ENCODE measurements at regions not wholly inside any gene's neighbourhood (a gene's known extent, or its start where the extent isn't known, plus 50 kb on each side); places are given as distances from the start of the nearest gene placed in this dataset.

DNA sequence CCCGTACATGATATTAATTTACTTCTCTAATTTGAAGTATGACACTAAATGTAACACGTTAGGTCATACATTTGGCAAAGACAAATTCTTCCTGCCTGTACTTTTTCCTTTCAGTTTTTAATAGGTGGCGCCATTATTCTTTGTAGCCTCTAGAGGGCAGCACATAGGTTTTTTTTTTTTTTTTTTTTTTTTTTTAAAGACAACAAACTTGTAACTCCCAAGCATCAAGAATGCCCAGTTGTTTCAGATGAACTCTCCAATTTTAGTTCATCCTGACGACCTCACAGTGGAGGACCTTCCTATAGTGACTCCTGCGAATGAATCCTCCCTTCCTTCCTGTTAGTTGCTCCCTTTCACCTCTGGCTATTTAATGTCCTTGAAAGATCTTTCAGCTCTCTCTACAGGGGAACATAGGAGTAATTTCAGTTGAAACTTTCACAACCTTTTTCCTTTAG is 139.3 kb upstream of the HDAC9 start:
- FAIRE-seq: no peak

DNA sequence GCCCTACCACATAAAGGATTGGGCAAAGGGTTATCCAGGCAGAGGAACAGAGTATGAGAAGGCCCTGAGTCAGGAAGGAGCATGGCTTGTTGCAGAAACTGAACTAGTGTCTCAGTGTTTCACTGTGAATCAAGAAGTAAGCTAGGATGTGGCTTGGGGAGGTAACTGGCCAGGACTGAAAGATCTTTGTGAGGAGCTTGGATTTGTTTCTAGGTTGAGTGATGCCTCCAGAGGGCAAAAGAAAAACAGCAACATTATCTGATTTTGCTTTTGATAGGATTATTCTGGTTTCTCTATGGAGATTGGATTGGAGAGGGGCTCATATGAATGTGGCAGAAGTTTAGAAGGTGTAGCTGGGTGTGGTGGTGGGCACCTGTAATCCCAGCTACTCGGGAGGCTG is 137.9 kb upstream of the HDAC9 start:
- peak; percentile 16 for DNase-seq (ENCODE audit: low spot score)
- FAIRE-seq: peak; percentile 37

More for the DNA sequence above, 139.3 kb upstream of the HDAC9 start:
- DNase-seq (ENCODE audit: low spot score): peak; percentile 34

DNA sequence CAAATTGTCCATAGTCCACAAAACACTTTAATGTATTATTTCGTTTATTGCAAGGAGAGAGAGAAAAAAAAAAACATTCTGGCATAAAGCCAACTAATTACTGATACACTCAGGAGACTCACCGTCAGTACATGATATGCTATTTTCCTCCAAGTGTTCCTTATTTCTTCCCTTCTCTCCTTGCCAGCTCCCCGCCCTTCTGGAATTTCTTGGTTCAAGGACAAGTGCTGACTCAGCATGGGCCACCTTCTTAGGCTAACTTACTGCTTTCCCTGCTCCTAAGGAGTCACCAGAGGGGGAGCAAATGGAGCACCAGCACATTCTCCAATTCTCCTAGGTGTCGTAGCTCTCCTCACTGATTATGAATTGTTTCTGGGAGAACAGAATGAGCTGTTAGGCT is 133.8 kb upstream of the HDAC9 start:
- FAIRE-seq: no peak

DNA sequence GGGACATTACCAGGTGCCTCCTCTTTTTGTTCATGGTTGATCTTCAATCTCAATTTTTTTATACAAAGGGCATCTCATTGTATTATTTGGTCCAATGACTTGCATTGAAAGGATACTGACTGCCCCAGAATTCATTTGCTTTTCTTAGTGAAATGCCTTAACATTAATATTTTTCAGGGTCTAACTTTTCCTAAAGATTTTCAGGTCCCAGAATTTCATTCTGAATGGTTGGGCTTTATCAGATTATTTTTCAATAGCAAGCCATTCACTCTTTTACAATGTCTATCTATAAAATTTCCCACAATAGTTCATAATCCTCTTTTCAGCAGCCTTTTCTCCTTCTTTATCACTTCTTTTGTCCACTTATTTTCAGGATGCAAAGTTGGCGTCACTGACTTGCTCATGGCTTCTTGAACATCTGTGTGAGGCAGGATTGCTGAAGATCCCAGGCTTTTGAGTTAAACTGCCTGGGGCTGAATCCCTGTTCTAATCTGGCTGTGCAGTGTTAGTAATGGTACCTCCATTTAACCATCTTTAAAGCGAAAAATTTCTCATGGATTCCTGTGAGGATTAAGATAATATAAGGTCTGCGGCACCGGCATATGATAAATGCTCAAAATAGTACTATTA is 131.7 kb upstream of the HDAC9 start:
- DNase-seq (ENCODE audit: low spot score) (no peak), FAIRE-seq (no peak)

More for the DNA sequence above, 133.8 kb upstream of the HDAC9 start:
- DNase-seq (ENCODE audit: low spot score): peak; percentile 32

DNA sequence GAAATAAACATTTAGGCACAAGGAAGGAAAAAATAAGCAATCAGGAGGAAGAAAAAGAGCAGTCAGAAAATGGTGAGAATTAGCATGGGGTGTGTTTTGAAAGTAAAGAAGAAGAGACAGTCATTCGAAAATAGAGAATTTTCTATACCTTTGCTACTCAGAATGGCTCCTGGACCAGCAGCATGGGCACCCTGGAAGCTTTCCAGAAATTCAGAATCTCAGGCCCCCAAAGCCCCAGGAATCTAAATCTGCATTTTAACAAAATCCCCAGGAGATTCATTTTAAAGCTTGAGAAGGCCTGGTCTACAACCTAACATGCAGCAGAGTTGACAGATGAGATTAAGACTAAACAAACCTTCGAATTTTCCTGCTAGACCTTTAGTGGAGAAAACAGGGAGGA is 131.2 kb upstream of the HDAC9 start:
- no peak for FAIRE-seq

DNA sequence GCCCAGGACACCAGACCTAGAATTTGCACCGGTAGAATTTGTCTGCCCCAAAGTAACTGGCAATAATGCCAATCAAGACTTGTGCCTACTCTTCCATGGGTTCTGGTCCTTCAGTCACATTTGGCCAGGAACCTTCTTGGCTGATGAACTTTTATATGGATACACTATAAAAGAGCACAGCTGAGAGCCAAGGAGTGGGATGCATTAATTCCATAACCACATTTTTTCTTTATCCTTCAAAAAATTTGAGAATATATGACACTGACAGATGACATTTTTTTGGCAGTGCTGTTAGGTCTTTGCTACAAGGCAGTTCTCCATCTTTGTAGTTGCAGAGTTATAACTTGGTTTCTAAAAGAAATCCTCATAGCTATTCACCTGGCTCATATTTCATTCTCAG is 129.2 kb upstream of the HDAC9 start:
- FAIRE-seq: no peak
- DNase-seq (ENCODE audit: low spot score): no peak

More for the DNA sequence above, 131.2 kb upstream of the HDAC9 start:
- no peak for DNase-seq (ENCODE audit: low spot score)

DNA sequence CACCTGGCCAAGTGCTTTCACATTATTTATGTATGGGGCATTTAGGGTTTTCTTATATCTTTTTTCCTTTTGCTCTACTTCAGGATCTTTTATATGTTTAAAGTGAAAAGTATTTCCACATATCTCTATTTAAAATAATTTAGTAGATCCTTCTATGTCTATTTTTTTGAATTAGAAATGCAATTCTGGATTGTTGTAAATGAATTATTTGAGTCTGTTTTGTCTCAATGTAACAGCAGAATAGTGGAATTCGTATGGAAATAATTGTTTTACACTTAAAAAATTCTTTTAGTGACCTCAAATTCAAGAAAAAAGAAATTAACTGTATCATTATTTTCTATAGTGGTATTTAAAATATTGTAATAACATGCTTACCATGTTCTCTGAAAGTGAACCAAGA is 126.5 kb upstream of the HDAC9 start:
- DNase-seq (ENCODE audit: low spot score) (no peak), FAIRE-seq (no peak)

DNA sequence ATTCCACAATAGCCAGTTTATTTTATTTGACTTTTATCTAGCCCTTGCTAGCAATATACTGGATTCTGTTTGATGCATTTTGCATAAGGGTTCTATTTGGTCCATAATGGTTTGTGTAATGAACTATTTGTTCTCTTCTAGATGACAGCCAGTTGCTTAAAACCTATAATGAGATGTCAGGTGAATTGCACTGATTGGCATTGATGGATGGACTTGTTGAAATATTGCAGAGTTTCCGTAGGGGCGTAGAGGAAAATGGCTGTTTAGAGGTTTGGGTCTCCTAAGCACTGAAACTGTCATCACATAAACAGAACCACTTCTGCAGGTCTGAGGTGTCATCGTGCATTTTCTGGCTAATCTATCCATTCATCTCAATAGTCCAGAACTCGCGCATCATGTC is 124.9 kb upstream of the HDAC9 start:
- DNase-seq (ENCODE audit: low spot score) (no peak), FAIRE-seq (no peak)

DNA sequence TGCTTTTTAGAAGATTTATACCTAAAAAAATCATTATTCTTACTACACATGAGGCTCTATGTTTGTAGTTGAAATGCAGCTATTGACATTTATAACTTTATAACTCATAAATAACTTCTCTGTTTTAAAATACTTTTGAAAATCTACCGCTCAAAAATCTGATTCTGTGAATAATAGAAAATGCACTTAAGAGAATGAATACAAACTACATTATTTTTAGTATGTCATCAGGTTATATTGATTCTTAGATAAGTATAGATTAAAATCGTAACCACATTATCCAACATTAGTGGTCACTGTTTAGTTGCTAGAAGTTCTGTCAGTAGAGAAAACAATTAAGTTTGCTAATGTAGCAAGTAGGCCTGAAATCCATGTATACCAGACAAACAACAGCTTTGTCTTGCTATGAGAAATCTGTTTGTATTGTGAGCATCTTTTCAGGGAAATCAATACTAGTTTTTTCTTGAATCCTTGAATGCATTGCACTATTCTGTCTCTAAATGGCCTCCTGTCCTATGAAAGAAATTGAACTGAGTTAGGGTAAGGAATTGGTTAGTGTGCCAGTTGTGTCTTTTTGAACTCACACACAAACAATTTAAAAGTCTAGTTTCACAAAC is 116.5 kb upstream of the HDAC9 start:
- FAIRE-seq (no peak), DNase-seq (ENCODE audit: low spot score) (no peak)

DNA sequence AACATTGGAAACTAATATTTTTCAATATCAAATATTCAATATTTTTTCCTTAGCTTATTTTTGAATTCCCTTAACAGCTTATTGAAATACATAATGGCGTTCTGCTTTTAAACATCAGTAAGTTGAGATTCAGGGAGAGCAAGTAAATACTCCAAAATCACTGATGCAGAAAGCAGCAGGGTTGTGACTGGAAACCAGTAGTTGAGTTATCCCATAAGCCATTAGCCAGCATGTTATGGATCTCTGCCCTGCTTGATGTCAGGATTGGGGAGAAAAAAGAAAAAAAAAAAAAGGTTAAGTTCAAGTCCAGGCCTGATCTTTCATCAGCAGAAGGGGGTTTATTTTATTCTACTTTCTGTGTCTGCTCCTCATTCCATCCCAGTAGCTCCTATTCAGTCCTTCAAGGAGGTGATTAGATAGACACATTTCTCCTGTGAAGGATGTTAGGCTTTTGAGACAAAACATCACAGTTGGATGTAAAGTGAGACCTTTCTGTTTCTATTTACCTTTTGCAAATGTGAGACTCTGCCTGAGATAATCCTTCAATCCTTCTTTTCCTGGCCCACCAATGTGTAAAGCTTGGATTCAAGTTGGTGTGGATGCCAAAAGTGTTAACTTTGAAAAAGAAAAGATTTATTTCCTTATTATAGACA is 110.9 kb upstream of the HDAC9 start:
- no peak for FAIRE-seq
- DNase-seq (ENCODE audit: low spot score): no peak

DNA sequence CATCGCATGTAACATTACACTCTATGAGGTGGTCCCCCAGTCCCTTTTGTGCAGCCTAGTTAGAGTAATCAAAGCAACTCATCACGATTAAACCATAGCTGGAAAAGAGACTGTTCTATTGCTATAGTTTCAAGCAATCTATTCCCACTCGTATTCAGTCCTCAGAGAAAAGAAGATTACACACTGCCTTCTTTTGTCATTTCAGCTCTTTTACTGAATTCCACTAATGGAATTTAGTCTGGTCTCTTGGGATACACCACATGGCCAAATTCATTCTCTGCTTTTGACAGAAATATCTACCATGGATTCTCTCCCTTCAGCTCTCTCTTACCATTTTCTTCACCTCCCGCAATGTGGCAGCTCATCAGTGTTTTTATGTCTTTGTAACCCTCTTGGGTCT is 108.9 kb upstream of the HDAC9 start:
- FAIRE-seq (no peak), DNase-seq (ENCODE audit: low spot score) (no peak)

DNA sequence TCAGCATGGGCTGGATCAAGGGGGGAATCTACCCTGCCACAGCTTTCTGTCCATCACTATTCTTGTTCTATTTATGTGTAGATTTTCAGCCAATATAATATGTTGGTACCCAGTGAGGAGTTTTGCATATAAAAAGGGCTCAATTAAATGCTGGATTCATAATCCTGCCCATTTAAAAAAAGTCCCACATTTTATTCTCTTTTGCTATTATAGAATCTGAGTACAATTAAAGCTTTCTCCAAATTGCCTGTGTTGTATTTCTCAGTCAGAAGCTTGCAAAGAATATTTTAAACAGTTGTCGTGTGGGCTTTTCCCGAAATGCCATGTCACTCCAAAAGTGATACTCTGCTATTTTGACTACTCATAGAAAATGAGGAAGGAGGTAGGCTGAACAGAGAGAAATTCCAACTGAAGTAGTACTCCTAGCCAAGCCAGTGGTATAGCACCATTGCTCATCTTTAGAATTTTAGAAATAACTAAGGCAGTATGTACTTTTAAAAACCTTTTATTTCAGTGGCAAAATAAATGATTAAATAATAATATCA is 108.3 kb upstream of the HDAC9 start:
- FAIRE-seq: no peak

DNA sequence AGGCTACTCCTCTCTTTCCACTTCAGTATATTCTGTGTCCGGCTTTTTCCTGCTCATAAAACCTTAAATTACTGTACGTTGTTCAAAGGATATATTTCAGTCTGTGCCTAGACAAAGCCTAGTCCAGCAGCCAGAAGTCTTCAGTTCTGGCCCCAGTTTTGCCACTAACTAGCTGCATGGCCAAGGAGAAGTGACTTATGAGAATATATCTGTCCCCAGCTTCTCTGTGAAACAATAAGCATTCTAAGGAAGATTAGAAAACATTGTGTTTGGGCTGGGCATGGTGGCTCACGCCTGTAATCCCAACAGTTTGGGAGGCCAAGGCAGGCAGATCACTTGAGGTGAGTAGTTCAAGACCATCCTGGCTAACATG is 105.0 kb upstream of the HDAC9 start:
- DNase-seq (ENCODE audit: low spot score): no peak
- peak; percentile 17 for FAIRE-seq

More for the DNA sequence above, 108.3 kb upstream of the HDAC9 start:
- no peak for DNase-seq (ENCODE audit: low spot score)

DNA sequence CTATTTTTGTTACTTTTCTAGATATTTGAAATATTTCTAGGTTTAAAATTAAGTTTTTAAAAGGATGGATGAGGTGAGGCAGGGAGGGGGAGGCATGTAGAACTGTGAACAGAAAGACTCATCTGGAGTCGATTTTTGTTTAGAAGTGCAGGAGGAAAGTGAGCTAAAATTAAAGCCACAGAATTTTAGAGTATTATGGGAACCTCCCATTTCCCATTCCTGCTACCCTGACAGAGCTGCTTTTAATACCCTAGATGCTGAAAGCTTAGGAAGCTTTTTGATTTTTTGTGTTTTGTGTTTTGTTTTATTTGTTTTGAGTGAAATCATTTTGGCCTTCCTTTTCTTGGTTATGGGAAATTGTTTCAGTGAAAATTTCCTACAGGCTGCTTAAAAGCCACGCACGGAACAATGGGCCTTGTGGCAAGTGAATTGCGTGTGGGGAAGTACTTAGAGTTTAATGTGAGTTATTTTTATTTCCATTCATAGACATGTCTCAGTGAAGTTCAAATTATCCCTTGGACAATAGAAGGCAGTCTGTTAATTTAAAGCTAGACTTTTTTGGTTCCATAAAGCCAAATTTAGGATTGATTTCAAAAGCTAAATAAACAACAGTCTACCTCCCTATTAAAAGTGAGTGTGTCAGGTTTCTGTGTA is 102.0 kb upstream of the HDAC9 start:
- no peak for DNase-seq (ENCODE audit: low spot score)
- no peak for FAIRE-seq

DNA sequence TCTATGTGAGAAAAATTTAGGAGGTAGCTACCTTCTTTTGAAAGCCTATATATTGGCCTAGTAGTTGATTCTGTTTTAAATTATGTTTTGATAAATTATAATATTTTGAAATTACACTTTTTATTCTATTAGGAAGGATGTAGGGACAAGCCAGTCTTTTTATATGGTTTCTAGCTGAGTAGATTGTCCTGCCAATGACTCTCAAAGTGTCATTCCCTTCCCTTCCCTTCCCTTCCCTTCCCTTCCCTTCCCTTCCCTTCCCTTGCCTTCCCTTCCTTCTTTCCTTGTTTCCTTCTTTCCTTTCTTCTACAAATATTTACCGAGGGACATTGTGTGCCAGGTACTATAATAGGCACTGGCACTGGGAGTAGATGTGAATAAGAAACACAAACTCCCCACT is 99.7 kb upstream of the HDAC9 start:
- DNase-seq (ENCODE audit: low spot score) (no peak), FAIRE-seq (no peak)

DNA sequence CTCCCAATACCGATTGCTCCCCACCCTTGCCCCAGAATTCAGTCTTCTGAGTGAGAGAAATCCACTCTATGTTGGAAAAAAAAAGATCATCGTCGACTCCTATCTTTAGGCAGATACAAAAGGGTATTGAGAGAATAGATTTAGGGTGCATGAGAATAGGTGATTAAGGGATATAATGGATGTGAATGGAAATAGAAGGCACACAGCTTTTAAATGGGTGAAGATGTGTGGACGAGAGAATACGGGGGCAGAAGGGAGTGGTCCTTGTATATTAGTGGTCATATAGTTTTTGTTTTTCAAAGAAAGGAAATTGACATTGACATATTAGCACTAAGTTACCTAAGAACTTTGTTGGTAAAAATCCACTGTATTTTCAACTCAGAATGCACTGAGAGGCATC is 98.6 kb upstream of the HDAC9 start:
- no peak for DNase-seq (ENCODE audit: low spot score)
- FAIRE-seq: no peak

DNA sequence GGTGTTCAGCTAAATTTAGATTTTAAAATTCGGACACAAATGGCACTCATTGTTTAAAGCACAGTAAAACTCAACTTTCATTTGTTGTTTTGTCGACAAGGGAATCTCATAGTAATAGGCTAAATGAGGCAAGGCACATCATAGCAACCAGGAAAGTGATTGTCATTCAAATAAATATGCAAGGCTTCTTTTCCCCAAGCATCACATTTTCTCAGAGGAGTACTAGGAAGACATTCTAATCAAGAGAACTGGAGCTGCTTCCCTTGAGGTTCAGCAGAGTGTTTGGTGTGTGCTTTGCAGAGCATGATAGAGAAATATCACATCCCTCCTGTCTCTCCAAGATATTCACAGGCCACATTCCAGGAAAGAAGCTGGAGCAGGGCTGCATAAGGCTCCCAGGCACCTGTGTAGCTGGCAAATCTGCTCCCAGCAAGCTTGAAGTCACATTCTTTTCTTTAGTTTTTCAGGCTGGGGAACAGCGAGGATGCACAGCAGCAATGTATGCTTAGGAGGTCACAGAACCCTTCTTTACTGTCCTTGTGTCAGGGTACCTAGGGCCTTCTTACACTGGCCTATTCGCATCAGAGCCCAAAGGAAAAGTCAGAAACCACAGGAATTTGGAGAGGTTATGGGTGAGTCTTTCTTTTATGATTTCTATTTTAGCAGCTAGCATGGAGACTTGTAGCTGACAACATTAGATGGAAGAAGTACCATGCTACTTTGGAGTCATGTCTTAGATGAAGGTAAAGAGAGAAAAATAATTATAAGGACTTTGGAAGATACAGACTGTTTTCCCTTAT is 95.9 kb upstream of the HDAC9 start:
- DNase-seq (ENCODE audit: low spot score) (peak; percentile 45), FAIRE-seq (no peak)

DNA sequence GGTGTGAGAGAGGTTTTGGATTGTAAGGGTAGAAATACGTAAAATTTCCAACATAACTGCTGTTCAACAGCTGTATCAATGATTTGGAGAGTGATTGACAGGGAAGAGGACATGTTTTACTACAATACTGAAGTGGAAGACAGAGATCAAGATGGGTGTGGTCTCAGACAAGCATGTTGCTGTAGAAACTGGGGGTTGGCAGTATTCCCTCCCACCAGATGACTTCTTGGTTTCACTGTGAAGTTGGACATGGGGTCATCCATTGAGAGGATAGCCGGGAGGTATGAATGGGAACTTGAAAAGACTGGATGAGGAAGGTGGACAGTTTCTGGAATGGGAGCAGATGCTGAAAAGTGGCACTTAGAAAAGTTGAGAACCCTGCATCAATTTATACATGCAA is 95.3 kb upstream of the HDAC9 start:
- DNase-seq (ENCODE audit: low spot score) (no peak), FAIRE-seq (peak; percentile 9)

DNA sequence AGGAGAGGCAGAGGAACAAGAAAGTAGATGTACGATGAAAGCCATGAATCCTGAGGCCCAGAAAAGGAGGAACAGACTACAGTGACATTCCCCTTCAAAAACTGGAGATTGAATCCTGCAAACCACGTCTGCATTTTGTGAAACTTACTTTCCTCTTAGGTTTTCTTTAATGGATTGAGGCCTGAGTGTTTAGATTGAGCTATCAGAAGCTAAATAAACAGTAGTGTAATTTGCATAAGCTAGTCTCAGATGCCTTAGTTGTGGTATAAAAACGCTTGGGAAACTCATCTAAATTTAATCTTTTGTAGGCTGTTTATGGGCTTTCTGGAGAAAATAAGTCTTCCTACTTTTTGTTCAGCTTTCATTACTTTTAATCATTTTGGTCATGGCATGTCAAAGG is 94.8 kb upstream of the HDAC9 start:
- no peak for FAIRE-seq
- DNase-seq (ENCODE audit: low spot score): no peak

DNA sequence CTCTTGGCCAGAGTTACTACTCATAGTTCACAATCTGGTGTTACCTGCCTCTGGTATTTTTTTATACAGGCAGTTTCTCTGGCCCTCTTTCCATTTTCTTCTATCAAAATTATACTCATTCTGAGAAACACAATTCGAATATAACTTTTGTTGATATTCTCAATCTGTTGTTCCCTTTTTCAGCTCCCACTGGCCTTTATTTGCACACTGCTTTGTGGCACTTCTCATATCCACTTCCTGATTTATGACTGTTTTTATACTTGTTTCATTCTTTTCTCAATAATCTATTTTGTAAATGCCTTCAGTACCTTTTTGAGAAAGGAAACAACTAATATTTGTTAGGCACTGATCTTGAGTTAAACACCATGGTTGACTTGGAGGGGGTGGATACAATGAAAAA is 93.8 kb upstream of the HDAC9 start:
- FAIRE-seq: no peak
- no peak for DNase-seq (ENCODE audit: low spot score)

DNA sequence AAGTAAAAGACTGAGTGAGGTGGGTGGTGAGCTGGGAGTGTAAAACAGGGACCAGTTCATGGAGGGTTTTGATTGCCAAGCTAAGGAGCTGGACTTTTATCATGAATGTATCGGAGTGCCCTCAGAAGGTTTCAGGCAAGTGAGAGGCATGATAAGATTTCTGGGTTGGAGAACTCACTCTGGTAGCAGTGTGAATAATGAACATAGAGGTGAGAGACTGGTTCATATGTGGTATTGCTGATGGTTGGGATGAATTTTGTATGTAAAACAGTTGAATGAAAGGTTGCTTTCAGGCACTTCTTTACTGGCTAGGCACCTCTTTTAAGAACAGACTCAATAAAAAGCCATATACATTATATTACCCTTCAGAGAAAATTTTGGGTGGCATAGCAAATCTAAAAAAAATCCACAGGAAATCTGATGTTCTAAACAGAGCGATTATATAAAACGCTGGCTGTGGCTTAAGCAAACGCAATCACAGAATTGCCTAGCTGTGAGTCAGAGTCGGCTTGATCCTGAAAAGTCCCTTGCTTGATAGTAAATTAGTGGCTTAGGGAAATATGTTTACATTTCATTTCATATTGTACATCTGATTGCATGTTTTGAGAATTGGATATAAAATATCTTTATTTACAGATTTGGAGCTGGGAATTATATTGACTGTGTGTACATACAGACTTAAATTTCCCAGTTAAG is 92.9 kb upstream of the HDAC9 start:
- FAIRE-seq (no peak), DNase-seq (ENCODE audit: low spot score) (peak; percentile 57)
